HG03060 (cell line): ENCODE measurements at regions not wholly inside any gene's neighbourhood (a gene's known extent, or its start where the extent isn't known, plus 50 kb on each side); places are given as distances from the start of the nearest gene placed in this dataset.
"Not testable (repeated sequence)": the region's sequence is repeated elsewhere in the genome, so short reads cannot be mapped to it uniquely, and the experiment has no call there.

Experiments used
- ATAC-seq: cut with Tn5 transposase; IDR thresholded peaks from one replicate; pipeline ENCODE4 v1.9.1; 2021; ENCODE audit warnings: low read depth, moderate number of reproducible peaks; ENCODE audit not compliant: unreplicated experiment

DNA sequence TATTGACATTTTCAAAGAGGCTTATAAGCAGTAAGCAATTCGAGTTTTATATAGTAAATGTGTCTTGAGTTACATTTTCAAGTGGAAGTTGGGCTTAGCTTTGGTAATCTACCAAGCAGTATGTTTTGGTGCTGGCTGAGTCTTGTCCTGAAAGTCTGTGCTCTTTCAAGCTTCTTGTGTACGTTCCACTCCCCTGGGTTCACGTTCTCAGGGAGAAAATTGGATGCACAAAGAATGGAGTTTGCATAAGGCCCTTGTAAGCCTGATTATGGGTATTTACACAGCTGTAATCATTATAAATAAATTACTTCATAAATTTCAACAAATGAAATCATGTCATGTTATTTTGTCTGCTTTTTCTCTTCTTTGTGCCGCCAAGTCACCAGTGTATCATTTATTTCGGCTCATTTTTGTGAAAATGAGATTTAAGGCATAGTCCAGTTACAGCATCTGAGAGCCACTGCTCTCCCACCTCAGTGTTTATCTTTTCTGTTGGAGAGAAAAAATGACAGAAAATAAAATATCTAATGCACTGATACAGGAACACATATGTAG, 262.5 kb downstream of the BTBD3 start:
- ATAC-seq, result no peak

DNA sequence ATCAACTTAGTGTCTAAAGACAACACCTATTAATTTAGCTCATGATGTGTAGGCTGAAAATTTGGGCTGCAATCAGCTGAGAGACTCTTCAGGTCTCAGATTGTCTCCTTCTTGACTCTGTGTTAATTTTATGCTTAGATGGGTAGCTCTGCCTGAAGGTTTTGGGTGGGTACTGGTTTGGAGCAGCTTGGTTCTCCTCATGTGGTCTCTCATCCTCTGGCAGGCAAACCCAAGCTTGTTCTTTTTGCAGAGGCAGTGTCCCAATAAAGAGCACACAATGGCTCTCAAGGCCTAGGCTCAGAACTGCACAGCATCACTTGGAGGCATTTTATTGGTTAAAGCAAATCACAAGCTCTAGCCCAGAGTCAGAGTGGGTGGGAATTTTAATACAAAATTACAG, 280.6 kb downstream of the BTBD3 start:
- ATAC-seq, result no peak

DNA sequence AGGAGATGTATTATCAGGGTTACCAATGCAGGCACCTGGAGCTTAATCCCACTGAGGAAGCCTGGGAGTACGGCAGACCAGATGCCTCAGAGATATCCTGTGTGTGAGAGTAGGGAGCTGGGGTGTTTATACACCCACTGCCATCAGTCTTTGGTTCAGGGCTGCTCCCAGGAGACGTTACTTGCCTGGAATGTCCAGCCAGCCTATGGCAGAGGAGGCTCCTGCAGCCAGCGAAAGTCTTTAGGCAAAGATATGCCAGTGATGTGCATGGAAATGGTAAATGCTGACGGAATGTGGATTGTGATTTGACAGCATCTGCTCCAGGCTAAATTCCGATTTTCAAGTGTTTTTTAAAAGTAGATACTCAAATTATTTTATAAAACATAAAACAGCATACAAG, 282.0 kb downstream of the BTBD3 start:
- no peak for ATAC-seq

DNA sequence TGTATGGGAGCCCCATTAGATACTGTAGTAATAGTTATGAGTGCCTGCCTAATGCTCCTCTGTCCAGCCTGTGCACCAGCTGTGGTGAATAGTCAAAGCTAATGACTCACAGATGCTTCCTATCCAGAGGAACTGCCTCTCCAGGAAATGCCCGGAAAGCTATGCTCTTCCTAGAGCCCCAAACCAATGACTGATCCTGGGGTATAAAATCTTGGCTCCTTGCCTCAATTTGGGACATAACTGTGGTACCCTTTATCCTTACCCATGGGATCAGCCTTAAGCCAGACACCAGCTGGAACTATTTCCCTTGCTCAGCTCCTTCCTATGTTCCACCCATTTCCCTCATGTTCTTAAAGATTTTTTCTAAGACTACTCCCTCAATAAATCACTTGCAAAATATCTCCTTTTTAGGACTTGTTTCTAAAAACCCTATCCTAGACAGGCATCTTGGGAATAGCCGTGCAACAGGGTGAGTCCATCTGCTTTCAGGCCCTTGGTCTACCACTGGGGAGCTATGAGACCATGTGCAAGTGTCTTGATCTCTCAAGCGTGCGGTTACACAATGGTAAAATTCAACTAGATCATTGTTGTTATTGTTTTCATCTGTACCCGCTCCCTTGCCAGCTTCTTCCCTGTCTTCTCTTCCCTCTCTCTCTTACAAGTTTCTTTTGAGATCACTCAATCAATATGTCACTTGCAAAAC, 283.7 kb downstream of the BTBD3 start:
- ATAC-seq, result no peak

DNA sequence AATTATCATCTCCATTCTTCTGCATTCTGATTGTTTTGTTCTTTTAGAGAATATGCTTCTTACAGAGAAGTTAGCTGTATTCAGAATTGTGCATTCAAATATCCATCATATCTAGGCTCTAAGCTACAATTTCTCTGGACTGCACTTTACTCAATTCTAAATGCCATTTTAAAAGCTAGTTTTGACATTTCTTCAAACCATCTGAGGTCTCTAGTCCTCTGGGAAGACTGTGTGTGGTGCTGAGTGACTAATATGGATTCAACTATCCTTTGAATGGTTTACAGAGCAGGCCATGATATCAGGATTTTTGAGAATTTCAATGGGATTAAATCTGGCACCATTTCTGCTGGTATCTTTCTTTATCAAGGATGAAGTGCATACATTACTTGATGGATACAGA, 285.7 kb downstream of the BTBD3 start:
- no peak for ATAC-seq

DNA sequence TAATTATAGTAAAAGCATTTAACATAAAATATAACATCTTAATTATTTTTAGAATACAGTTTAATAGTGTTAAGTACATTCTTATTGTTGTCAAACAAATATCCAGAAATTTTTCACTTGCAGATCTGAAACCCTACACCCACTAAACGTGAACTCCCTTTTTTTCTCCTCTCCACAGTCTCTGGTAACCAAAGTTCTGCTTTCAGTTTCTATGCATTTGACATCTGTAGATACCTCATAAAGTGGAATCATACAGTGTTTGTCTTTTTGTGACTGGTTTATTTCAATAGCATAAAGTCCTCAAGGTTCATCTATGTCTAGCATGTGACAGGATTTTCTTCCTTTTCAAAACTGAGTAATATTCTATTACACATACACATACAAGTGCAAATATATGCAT, 286.3 kb downstream of the BTBD3 start:
- no peak for ATAC-seq

DNA sequence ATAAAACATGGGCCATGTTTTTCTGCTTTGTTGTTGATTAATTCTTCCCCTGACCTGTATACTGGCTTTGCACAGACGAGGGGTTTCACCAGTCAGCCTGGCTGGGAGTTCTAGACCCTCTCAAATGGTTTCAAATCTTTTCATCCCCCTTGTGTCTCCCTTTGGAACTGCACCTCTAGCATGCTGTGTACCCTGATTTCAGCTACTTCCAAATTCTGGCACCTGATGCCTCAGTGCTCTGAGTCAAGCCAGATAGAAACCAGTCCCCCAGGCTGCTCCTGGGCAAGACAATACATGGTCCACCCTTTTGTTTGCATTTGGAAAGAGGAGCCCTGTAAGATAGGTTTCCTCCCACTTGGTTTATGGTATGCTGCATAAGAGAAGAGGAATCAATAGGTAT, 290.2 kb downstream of the BTBD3 start:
- no peak for ATAC-seq

DNA sequence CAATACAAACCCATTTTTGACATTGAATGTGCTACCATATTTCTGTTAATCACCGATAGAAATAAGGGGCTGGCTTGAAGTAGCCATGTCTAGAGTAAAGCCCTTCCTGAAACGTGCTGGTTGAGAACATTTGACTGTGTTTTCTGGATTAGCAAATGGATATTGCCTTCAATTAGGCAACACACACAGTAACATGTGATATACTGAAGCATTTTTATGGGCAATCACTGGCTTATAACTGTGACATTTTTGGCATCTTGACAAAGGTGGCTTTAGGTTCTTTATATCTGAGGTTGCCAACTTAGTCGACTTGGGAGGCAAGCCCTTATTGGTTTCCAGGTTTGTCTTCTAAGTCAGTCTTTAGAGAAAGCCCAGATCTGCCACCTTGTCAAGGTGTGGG, 292.9 kb downstream of the BTBD3 start:
- no peak for ATAC-seq

DNA sequence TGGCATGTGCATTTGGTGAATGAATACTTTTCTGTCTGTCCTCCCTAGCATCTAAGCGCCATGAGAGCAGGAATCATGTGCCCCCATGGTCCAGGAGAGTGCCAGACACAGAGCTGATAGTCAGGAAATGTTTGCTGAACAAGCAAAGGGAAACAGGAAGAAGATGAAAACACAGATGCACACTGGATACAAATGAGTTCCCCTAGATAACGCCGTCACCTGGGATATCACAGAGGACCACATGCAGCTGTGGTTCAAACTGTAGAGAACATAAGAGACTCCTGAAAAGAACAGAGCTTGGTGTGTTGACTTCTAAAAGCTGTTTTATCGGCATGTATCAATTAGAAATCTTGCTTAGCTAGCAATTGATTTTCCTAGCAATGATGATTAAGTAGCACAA, 293.7 kb downstream of the BTBD3 start:
- no peak for ATAC-seq

DNA sequence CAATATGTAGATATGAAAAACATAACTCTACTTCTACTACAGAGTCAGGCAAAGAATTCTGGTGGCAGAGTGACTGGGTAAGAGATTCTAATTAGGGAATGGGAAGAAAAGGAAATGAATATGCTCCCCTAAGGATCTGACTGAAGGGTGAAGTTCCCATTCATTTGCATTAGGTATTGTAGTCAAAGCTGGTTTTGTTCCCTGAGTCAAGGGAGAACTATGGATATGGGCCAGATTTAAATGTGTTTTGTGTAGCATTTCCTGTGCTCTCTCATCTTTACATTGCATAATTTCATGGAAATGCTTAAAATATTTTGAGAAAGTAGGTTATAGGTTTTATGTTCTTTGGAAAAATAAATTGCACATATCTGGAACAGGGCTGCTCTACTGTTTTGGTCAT, 299.7 kb downstream of the BTBD3 start:
- no peak for ATAC-seq

DNA sequence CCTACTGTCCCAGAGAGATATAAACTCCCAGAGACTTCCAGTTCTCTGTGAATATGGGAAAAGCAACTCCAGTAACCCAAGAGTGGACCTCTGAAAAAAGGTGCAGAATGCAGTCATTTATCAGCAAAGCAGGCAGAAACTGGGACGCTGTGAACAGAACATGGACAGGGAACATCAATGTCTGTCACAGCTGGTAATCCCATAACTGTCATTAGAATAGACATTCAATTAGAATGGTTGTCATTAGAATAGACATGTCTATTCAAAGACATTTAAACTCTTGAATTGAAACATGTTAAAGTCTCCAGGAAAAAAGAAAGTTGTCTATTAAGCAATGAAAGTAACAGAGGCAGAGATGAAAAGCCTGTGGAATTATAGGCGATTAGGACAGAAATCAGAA, 302.1 kb downstream of the BTBD3 start:
- ATAC-seq, result no peak

DNA sequence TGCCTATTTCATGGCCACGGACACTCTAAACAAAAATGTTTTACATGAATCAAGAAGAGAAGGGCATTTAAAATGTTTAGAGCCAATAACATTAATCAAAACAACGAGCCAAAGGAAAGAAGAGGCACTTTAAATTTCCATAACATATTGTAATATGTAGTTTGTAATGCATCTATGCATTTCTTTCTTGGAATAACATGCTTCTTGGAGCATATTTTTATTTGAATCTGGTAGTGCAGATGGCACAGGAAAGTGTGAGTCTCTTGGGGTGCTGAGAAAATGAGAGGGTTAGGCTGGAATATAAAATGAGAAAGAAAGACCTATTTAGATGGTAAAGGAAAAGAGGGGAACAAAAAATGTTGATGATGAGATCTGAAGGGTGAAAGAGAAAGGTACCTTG, 305.4 kb downstream of the BTBD3 start:
- no peak for ATAC-seq

DNA sequence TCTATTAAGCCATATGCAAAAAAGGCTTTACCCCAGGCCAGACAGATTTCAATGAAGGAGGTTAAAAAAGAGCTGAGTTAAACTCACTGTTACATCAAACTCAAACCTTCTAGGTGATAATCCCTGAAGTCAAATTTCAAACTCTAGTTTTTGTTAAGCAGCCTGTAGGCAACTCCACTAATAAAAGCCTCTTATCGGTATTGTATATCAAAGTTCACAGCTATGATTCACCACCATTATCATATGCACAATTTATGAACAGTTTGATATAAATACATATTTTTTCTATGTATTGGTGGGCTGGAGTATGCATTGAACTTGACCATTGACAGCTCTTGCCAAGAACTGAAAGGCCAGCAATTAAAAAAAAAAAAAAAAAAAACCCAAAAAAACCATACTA, 308.2 kb downstream of the BTBD3 start:
- no peak for ATAC-seq

DNA sequence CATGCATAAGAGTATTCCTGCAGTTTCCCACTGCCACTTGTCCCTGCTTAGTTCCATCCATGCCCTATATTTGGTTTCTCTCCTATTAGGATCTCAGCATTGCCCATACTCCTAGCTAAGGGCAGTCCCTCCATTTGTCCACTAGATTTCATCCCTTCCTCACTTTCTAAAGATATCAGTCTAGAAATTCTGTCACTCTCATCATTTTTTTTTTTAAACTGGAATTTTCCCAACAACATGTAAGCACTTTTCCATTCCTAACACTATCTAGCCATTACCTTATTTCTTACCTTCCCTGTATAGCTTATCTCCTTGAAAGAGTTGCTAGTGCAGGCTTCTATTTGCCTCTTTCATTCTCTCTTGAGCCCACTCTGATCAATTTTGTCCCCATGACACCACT, 312.2 kb downstream of the BTBD3 start:
- ATAC-seq, result no peak

DNA sequence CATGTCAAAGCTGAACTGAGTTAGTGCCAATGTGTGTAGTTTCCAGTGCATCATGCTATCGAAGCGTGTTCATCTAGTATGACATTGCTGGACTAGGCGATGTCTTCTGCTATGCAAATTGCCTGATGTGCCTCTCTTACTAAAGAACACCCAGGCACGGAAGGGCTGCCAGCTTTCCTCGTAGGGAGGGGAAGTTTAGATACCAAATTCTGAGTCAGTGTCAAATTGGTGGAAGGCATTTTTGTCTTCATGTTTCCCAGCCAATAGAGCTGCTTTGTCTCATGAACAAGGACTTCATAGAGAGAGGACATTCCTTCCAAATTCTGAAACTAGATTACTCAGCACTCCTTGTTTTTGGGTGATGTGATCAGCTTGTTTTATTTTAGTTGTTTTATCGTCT, 320.1 kb downstream of the BTBD3 start:
- no peak for ATAC-seq

DNA sequence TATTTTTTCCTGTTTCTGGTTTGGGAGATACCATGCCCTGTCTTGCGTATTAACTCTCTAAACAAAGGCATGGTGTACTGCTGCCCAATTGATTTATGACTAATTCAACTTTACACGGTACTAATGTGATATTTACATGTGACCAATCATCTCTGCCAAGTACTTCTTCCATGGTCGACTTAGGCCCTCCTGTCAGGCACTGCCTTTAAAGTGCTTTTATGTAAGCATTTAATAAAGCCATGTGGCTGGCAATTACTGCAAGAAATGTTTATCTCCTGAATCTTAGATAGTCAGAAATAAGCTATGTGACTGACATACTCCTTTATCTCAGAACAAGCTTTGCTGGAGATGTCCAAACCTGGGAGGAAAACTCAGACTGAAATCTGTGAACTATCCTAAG, 323.4 kb downstream of the BTBD3 start:
- no peak for ATAC-seq

DNA sequence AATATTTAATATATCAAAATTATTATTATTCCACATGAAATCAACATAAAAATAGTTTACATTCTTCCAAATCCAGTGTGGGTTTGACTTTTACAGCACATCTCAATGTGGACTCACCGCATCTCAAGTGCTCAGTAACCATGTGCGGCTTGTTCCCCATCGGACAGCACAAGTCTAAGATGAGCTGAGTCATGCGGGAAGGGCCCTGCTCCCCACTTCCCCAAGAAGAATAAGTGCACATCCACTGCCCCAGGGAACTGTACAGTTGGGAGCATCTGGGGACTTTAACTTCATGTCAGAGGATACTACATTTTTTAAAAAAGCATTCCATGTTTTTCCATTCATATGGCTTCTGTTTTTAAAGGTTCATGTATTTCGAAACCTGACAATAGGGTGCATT, 325.6 kb downstream of the BTBD3 start:
- no peak for ATAC-seq

DNA sequence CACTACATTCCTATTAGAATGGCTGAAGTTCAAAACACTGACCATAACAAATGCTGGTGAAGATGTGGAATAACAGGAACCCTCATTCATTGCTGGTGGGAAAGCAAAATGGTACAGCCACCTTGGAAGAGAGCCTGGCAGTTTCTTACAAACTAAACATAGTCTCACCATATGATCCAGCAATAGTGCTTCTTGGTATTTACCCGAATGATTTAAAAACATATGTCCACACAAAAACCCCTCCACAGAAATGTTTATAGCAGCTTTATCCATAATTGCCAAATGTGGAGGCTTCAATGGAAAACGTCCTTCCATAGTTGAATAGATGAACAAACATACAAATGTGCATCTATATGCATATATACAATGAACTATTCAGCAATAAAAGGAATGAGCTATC, 330.8 kb downstream of the BTBD3 start:
- ATAC-seq, result no peak

DNA sequence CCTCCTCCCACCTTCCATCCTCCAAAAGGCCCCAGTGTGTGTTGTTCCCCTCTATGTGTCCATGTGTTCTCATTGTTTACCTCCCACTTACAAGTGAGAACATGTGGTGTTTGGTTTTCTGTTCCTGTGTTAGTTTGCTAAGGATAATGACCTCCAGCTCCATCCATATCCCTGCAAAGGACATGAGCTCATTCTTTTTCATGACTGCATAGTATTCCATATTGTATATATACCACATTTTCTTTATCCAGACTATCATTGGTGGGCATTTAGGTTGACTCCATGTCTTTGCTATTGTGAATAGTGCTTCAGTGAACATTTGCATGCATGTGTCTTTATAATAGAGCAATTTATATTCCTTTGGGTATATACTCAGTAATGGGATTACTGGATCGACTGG, 333.0 kb downstream of the BTBD3 start:
- ATAC-seq, result not testable (repeated sequence)

DNA sequence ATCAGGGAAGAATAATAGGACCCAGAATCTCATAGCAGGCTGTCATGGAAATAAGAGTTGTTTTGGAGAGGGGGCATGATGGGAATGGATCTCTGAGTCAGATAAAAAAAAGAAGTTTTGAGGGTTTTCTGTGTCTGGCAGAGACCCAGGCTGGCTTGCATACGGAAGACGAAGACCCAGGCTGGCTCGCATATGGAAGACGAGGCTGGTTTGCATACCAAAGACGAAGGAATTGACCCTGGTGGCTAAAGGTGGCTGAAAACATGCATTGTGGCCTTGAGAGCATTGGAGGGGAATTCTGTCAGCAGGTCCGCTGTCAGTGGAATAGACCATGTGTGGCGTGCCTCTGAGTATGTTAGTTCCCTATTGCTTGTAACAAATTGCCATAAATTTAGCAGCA, 335.1 kb downstream of the BTBD3 start:
- no peak for ATAC-seq

DNA sequence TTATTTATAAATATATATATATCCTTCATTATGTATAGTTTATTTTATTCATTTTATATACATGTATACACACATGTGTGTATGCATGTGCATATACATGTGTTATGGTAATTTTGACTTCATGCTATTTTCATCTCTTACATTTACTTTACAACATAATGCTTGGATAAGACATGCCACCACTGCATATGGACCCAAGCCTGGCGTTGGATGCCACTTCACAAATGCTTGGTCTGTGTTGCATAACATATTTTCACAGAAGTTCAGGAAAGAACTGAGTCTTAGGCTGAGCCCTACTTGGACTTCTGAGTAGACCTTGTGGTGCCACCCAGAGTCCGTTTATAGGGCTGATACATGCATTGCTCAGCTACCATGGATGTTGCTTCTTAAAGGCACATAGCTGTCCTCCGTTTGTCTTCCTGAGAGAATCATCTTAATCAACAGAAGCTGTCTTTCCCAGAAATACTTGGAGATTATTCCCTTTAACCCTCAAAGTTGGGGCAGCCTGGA, 337.8 kb downstream of the BTBD3 start:
- no peak for ATAC-seq

DNA sequence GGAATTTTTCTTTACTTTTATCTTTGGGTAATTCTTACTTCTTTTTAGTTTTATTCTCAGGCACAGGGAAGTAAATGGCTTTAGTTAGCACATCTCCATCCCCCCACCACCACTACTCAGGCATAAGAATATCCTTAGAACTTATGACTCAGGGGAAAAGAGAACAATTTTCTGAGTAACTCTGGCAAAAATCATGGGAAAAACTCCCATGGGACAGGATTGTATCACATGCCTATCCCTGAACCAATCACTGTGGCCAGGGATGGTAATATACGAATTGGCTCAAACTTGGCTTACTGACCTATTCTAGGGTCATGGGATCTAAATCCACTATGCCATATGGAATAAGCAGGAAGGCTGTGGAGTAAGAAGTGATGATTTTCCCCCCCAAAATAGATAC, 339.1 kb downstream of the BTBD3 start:
- ATAC-seq, result no peak

DNA sequence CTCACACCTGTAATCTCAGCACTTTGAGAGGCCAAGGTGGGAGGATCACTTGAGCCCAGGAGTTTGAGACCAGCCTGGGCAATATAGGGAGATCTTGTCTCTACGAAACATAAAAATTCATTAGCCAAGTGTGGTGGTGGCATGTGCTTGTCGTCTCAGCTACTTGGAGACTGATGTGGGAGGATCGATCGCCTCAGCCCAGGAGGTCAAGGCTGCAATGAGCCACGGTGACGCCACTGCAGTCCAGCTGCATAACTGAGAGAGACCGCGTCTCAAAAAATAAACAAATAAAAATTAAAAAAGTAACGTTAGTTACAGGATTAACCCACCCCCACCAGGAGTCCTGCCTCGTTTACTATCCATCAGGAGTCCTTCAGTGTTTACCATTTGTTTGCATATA, 345.1 kb downstream of the BTBD3 start:
- no peak for ATAC-seq
